Heart left ventricle (tissue), 16 donors: ENCODE measurements at regions not wholly inside any gene's neighbourhood (a gene's known extent, or its start where the extent isn't known, plus 50 kb on each side); places are given as distances from the start of the nearest gene placed in this dataset.

Experiments
- ATAC-seq, 4 donors: fragments of 200-7000 bp; cut with Tn5 transposase; one replicate each; pipeline ENCODE4 v1.9.1; 2020 to 2022; ENCODE audit warnings: moderate library complexity in 4 of 4, mild to moderate bottlenecking in 3 of 4, moderate number of reproducible peaks in 1 of 4
- DNase-seq, 5 donors: peaks; one replicate each; pipeline ENCODE4 v3.0.0-alpha.2; 2020
- H3K27ac ChIP-seq, 12 donors: fragments of 200-600 bp; sonication (generic) in 4 of 12; one replicate each; pipeline versions ENCODE4 v1.5.0 to v1.8.0; 2016 to 2022; ENCODE audit warnings: mild to moderate bottlenecking in 2 of 12
- H3K27me3 ChIP-seq, 9 donors: fragments of 200-600 bp; sonication (generic) in 2 of 9; one replicate each; pipeline versions ENCODE4 v1.5.1 to v1.8.0; 2016 to 2022; ENCODE audit warnings: mild to moderate bottlenecking in 3 of 9
- H3K36me3 ChIP-seq, 9 donors: fragments of 200-600 bp; sonication (generic) in 2 of 9; one replicate each; pipeline versions ENCODE4 v1.5.0 to v1.8.0; 2018 to 2022; ENCODE audit warnings: mild to moderate bottlenecking in 2 of 9
- H3K4me1 ChIP-seq, 12 donors: fragments of 200-600 bp; sonication (generic) in 4 of 12; one replicate each; pipeline versions ENCODE4 v1.5.0 to v1.8.0; 2016 to 2022; ENCODE audit warnings: mild to moderate bottlenecking in 3 of 12
- H3K4me3 ChIP-seq, 12 donors: fragments of 200-600 bp; sonication (generic) in 4 of 12; one replicate each; pipeline versions ENCODE4 v1.5.0 to v1.8.0; 2017 to 2022; ENCODE audit warnings: mild to moderate bottlenecking in 9 of 12, moderate library complexity in 4 of 12
- H3K9me3 ChIP-seq, 12 donors: fragments of 200-600 bp; sonication (generic) in 4 of 12; one replicate each; pipeline versions ENCODE4 v1.5.0 to v1.8.0; 2016 to 2022; ENCODE audit warnings: mild to moderate bottlenecking in 1 of 12
- CTCF ChIP-seq, 12 donors: fragments of 200-600 bp; sonication (generic) in 4 of 12; IDR thresholded peaks; one replicate each; pipeline versions ENCODE4 v1.5.0 to v1.8.0; 2018 to 2022; ENCODE audit warnings: antibody characterized with exemption in 12 of 12, mild to moderate bottlenecking in 5 of 12
- POLR2A ChIP-seq, 2 donors: fragments of 450-650 bp; IDR thresholded peaks; one replicate each; pipeline ENCODE4 v1.6.1; 2017; ENCODE audit warnings: antibody characterized with exemption in 2 of 2, mild to moderate bottlenecking in 2 of 2, moderate library complexity in 2 of 2
- WGBS, 4 donors: extraction: QIAGEN DNeasy Blood & Tissue Kit in 2 of 4; methylation state at CpG; one replicate each; pipeline versions ENCODE4 v1.1.5 to v1.1.7; 2013 to 2018; 5-methylcytosine and 5-hydroxymethylcytosine counted together
- intact Hi-C, 10 donors: fragments of 100-400 bp; cut with DNase I; formaldehyde crosslinking; loops; one replicate each; pipeline versions ENCODE4 v1.11.1 to v1.14.2; 2022
- donor health status: ischemic (EF 13 %, LVEDD 7.1; RV severe dilation, severe dysfunction).
- donor health status: healthy with polysubstance abuse.
- donor health status: DM: no; HTN: yes; CAD: no.
- donor health status: DM: no; HTN: no; CAD: no.
- donor health status: ischemic (EF 25% LVEDD 6.9; RV normal size, moderate dysfunction).
- donor health status: ischemic (EF 25% LVEDD 5.7; RV mildly dilated, moderate dysfunction).
- donor health status: healthy.
- donor health status: DM: yes; HTN: yes; CAD: no.
- donor health status: ischemic (EF 35%, LVEDD 5.7; RV mildly dilated, moderate dysfunction).
- donor health status: nonischemic (EF 11% LVEDD 7.7; RV severe dilation, severe dysfunction).
- donor health status: DM: yes; HTN: yes; CAD: no.
- donor health status: PGD.
- donor health status: ischemic (EF 29% LVEDD 5.4; RV normal size, mild dysfunction).
- donor health status: nonischemic (EF 23%, LVEDD 6.1; RV moderate dilation, normal function).

- intact Hi-C loops, result no loop called here
- 85 to 100% (median 92%) methylated on average over 2 of the region's 2 CpGs for WGBS, 4 donors
- Histone ChIP-seq H3K4me3 (no peak overlapping the region), H3K4me1 (peaks cover 0 to 46% (median 8%) of the 10 kb centered on the region in 12 donors), H3K9me3 (peaks cover 0 to 8% (median 0%) of the 10 kb centered on the region in 12 donors), H3K27ac (peak overlapping the region in 10 of 12 donors; percentile 11 to 83 (median 58)), H3K36me3 (no peaks in the 10 kb centered on the region), H3K27me3 (no peaks in the 10 kb centered on the region)
- no peak for ATAC-seq
- TF ChIP-seq CTCF (IDR thresholded peaks at IDR 0.05), result no peak
- no peak for TF ChIP-seq POLR2A (IDR thresholded peaks at IDR 0.05)
- DNase-seq, result no peak
Measured at GRCh38 chr2:215848698-215849097, 164.7 kb downstream of the MREG start.

DNA sequence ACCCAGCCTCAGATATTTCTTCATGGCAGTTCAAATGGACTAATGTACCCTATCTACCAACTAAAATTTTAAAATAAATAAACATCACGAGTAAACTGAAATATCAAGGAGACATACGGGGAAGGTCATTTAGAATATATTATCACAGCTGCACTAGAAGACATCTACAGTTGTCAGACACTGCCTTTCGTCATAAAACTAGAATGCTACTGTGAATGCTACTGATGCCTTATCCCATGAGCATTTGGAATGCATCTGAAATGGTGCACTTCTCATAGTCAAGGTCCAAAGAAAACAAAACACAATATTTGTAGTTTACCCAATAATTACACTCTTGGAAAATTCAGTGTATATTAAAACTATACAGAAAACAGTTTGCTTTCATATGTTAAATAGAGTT is 165.2 kb downstream of the MREG start:
- 55 to 78% (median 67%) methylated on average over 3 of the region's 3 CpGs for WGBS, 4 donors
- H3K9me3 ChIP-seq, result peaks cover 0 to 3% (median 0%) of the 10 kb centered on the region in 12 donors
- ATAC-seq, result no peak
- H3K4me1 ChIP-seq, result peaks cover 0 to 51% (median 8%) of the 10 kb centered on the region in 12 donors
- intact Hi-C loops, result no loop called here
- H3K27me3 ChIP-seq, result no peaks in the 10 kb centered on the region
- TF ChIP-seq CTCF (IDR thresholded peaks at IDR 0.05), result no peak
- TF ChIP-seq POLR2A (IDR thresholded peaks at IDR 0.05), result no peak
- H3K27ac ChIP-seq, result peak overlapping the region in 8 of 12 donors; percentile 7 to 66 (median 40)
- DNase-seq, result no peak
- H3K4me3 ChIP-seq, result no peak overlapping the region
- H3K36me3 ChIP-seq, result no peaks in the 10 kb centered on the region

GRCh38 chr2:215847718-215848117 is 165.6 kb downstream of the MREG start:
- Histone ChIP-seq H3K9me3 (peaks cover 0 to 3% (median 0%) of the 10 kb centered on the region in 12 donors), H3K27ac (peak overlapping the region in 9 of 12 donors; percentile 7 to 66 (median 40)), H3K27me3 (no peaks in the 10 kb centered on the region), H3K4me1 (peaks cover 0 to 51% (median 8%) of the 10 kb centered on the region in 12 donors), H3K4me3 (no peak overlapping the region), H3K36me3 (no peaks in the 10 kb centered on the region)
- intact Hi-C loops, result no loop called here
- no peak for TF ChIP-seq CTCF (IDR thresholded peaks at IDR 0.05)
- TF ChIP-seq POLR2A (IDR thresholded peaks at IDR 0.05), result no peak
- ATAC-seq, result peak in 2 of 4 donors; percentile 14 to 26
- WGBS, 4 donors, result 79 to 81% (median 81%) methylated on average over 6 of the region's 6 CpGs
- DNase-seq, result no peak

DNA sequence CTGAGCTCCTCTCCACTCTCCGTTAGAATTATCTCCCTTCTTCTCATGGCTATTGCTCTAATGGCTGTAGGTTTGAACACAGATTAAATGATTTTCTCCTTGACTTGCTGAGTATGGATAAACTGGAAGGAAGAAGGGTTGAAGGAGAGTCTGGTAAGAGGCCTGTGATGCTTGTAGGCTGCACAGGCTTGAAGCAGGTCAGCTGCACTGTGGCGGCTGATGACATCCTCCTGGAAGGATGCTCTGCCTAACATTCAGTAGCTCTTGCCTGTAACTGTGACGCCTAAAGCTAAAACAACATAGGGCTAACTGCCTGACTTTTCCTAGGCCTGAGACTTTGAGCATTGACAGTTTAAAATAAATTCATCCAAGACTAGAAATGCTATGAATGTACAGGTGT is 166.3 kb downstream of the MREG start:
- Histone ChIP-seq H3K9me3 (no peaks in the 10 kb centered on the region), H3K36me3 (no peaks in the 10 kb centered on the region), H3K27ac (peak overlapping the region in 8 of 12 donors; percentile 7 to 66 (median 32)), H3K27me3 (no peaks in the 10 kb centered on the region), H3K4me1 (peaks cover 0 to 51% (median 8%) of the 10 kb centered on the region in 12 donors), H3K4me3 (no peak overlapping the region)
- intact Hi-C loops, result no loop called here
- 75 to 85% (median 78%) methylated on average over 3 of the region's 3 CpGs for WGBS, 4 donors
- DNase-seq (peak in 2 of 5 donors; percentile 43 to 50), ATAC-seq (peak; percentile 36 to 76 (median 71))
- TF ChIP-seq POLR2A (IDR thresholded peaks at IDR 0.05) (no peak), CTCF (IDR thresholded peaks at IDR 0.05) (no peak)
